ENCODE measurements at regions not wholly inside any gene's neighbourhood (a gene's known extent, or its start where the extent isn't known, plus 50 kb on each side); places are given as distances from the start of the nearest gene placed in this dataset.

GRCh38 chr15:46735115-46735514, 982.2 kb upstream of the SEMA6D start:
- DNase-seq: no peak

- no peak for DNase-seq
These were observed 966.0 kb upstream of the SEMA6D start for GRCh38 chr15:46751303-46751702.

GRCh38 chr15:46753946-46754345, 963.4 kb upstream of the SEMA6D start:
- DNase-seq: no peak

- no peak for DNase-seq
These were observed 954.2 kb upstream of the SEMA6D start for GRCh38 chr15:46763091-46763490.

- DNase-seq: no peak
These were observed 952.5 kb upstream of the SEMA6D start for GRCh38 chr15:46764851-46765250.

- DNase-seq: no peak
These were observed 951.3 kb upstream of the SEMA6D start for GRCh38 chr15:46766021-46766420.

GRCh38 chr15:46768287-46768686, 949.0 kb upstream of the SEMA6D start:
- DNase-seq: no peak

GRCh38 chr15:46773016-46773415, 944.3 kb upstream of the SEMA6D start:
- DNase-seq: no peak

GRCh38 chr15:46778876-46779275, 938.4 kb upstream of the SEMA6D start:
- DNase-seq: no peak

- peak; percentile 60 for DNase-seq
These were observed 930.6 kb upstream of the SEMA6D start for GRCh38 chr15:46786590-46787285.

GRCh38 chr15:46795685-46796084, 921.6 kb upstream of the SEMA6D start:
- DNase-seq: no peak

- DNase-seq: no peak
These were observed 908.5 kb upstream of the SEMA6D start for GRCh38 chr15:46808834-46809233.

GRCh38 chr15:46815240-46815639, 902.1 kb upstream of the SEMA6D start:
- no peak for DNase-seq

- DNase-seq: peak; percentile 62
These were observed 901.5 kb upstream of the SEMA6D start for GRCh38 chr15:46815765-46816164.

GRCh38 chr15:46848704-46849103, 868.6 kb upstream of the SEMA6D start:
- no peak for DNase-seq

- no peak for DNase-seq
These were observed 863.7 kb upstream of the SEMA6D start for GRCh38 chr15:46853600-46853999.

- DNase-seq: no peak
These were observed 862.7 kb upstream of the SEMA6D start for GRCh38 chr15:46854564-46854963.

- no peak for DNase-seq
These were observed 861.9 kb upstream of the SEMA6D start for GRCh38 chr15:46855388-46855787.

- DNase-seq: peak; percentile 62
These were observed 860.3 kb upstream of the SEMA6D start for GRCh38 chr15:46856839-46857502.

- no peak for DNase-seq
These were observed 859.2 kb upstream of the SEMA6D start for GRCh38 chr15:46858150-46858549.

GRCh38 chr15:46861796-46862195, 855.5 kb upstream of the SEMA6D start:
- no peak for DNase-seq

- DNase-seq: no peak
These were observed 852.1 kb upstream of the SEMA6D start for GRCh38 chr15:46865155-46865554.

- no peak for DNase-seq
These were observed 844.9 kb upstream of the SEMA6D start for GRCh38 chr15:46872286-46872980.

- DNase-seq: no peak
These were observed 844.3 kb upstream of the SEMA6D start for GRCh38 chr15:46872981-46873330.

Measured in COR-L47 (cell line).